ENCODE measurements at regions not wholly inside any gene's neighbourhood (a gene's known extent, or its start where the extent isn't known, plus 50 kb on each side); places are given as distances from the start of the nearest gene placed in this dataset.
A peak's percentile ranks its signal among the peaks of the same experiment; 100 is the strongest.

DNA sequence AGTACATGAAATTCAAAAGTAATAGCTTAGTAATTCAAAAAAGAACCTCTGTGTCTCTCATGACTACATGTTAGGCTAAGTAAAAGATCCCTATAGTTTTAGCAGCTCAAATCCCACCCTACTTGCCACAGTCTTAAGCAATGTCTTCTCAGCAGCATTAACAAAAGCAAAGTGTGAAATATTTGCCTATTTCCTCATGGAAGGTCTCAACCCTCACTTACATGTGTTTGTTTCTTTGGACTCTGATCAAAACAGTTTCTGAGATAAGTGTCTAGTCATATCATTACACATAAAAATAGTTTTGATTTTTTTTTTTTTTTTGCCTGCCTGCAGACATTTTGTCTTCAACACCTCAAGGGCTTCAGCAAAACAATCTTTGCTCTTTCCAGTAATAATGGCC is 310.5 kb downstream of the CETN3 start:
- Mint-ChIP-seq H3K27me3 (ENCODE audit: unreplicated experiment) (no peaks in the 10 kb centered on the region), H3K4me1 (ENCODE audit: unreplicated experiment) (peaks cover 27% of the 10 kb centered on the region), H3K9me3 (ENCODE audit: unreplicated experiment) (peaks cover 8% of the 10 kb centered on the region), H3K36me3 (ENCODE audit: unreplicated experiment) (no peaks in the 10 kb centered on the region), H3K27ac (ENCODE audit: unreplicated experiment) (no peak overlapping the region), H3K4me3 (ENCODE audit: unreplicated experiment) (no peak overlapping the region)
- no peak for DNase-seq (ENCODE audit: extremely low spot score, unreplicated experiment)
- TF ChIP-seq CTCF (IDR thresholded peaks at IDR 0.05): no peak

DNA sequence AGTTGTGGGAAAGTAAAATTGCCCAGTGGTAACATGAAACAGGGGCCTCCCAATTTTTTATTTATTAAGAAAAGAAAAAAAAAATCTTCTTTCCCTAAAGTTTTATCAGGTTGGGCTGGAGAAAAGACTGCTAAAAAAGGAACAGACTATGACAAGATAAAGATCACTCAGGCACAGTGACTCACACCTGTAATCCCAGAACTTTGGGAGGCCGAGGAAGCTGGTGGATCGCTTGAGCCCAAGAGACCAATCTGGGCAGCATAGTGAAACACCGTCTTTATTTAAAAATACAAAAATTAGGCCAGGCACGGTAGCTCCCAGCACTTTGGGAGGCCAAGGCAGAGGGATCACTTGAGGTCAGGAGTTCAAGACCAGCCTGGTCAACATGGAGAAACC is 312.5 kb downstream of the CETN3 start:
- TF ChIP-seq CTCF (IDR thresholded peaks at IDR 0.05): no peak
- H3K4me1 Mint-ChIP-seq (ENCODE audit: unreplicated experiment): peaks cover 48% of the 10 kb centered on the region
- H3K36me3 Mint-ChIP-seq (ENCODE audit: unreplicated experiment): no peaks in the 10 kb centered on the region
- H3K4me3 Mint-ChIP-seq (ENCODE audit: unreplicated experiment): no peak overlapping the region
- no peaks in the 10 kb centered on the region for H3K27me3 Mint-ChIP-seq (ENCODE audit: unreplicated experiment)
- H3K9me3 Mint-ChIP-seq (ENCODE audit: unreplicated experiment): no peaks in the 10 kb centered on the region
- H3K27ac Mint-ChIP-seq (ENCODE audit: unreplicated experiment): no peak overlapping the region
- no peak for DNase-seq (ENCODE audit: extremely low spot score, unreplicated experiment)

GRCh38 chr5:90096415-90097081 is 313.0 kb downstream of the CETN3 start:
- H3K27me3 Mint-ChIP-seq (ENCODE audit: unreplicated experiment): no peaks in the 10 kb centered on the region
- peaks cover 50% of the 10 kb centered on the region for H3K4me1 Mint-ChIP-seq (ENCODE audit: unreplicated experiment)
- peak overlapping the region; percentile 16 for H3K4me3 Mint-ChIP-seq (ENCODE audit: unreplicated experiment)
- H3K36me3 Mint-ChIP-seq (ENCODE audit: unreplicated experiment): no peaks in the 10 kb centered on the region
- no peak for DNase-seq (ENCODE audit: extremely low spot score, unreplicated experiment)
- no peak for TF ChIP-seq CTCF (IDR thresholded peaks at IDR 0.05)
- H3K9me3 Mint-ChIP-seq (ENCODE audit: unreplicated experiment): no peaks in the 10 kb centered on the region
- H3K27ac Mint-ChIP-seq (ENCODE audit: unreplicated experiment): peak overlapping the region; percentile 11

DNA sequence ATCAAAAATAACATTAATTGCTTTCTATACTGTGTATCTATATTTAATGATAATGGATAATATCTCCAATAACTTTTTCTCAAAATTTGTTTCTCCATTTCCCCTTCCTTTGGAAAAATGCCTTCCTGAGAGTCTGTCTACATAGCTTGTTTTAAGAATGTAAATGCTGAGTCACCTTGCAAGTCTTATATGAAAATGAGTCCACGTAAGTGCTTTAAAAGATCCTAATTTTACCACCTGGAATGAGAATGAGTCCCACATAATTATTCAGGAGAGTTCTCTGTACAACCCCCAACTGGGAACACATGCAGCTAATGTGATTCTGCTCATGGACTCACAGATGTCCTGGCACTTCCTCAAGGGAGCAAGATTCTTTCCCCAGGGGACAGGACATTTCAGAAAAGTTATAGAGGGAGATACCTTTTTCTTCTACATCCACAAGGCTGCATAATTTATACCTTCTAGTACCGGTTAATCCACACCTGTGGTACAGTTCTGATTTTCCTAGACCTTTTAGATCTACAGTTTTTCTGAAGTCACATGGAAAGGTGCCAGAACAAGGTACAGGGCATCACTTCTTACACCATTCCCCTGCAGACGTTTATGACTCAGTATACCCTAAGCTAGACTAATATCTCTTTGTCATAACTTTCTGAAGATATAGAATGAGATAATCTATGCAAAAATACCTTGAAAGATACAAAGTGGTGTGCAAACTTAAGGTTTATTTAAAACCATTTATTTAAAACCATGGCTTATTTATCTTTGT is 314.1 kb downstream of the CETN3 start:
- Mint-ChIP-seq H3K27ac (ENCODE audit: unreplicated experiment) (peak overlapping the region; percentile 46), H3K27me3 (ENCODE audit: unreplicated experiment) (no peaks in the 10 kb centered on the region), H3K36me3 (ENCODE audit: unreplicated experiment) (no peaks in the 10 kb centered on the region), H3K4me1 (ENCODE audit: unreplicated experiment) (peaks cover 50% of the 10 kb centered on the region), H3K4me3 (ENCODE audit: unreplicated experiment) (no peak overlapping the region), H3K9me3 (ENCODE audit: unreplicated experiment) (peaks cover under 1% of the 10 kb centered on the region)
- no peak for TF ChIP-seq CTCF (IDR thresholded peaks at IDR 0.05)
- DNase-seq (ENCODE audit: extremely low spot score, unreplicated experiment): no peak

- peak overlapping the region; percentile 69 for H3K27ac Mint-ChIP-seq (ENCODE audit: unreplicated experiment)
Observed at GRCh38 chr5:90093751-90094485, 315.6 kb downstream of the CETN3 start.

More at GRCh38 chr5:90093751-90094485, 315.6 kb downstream of the CETN3 start:
- no peak for TF ChIP-seq CTCF (IDR thresholded peaks at IDR 0.05)
- H3K27me3 Mint-ChIP-seq (ENCODE audit: unreplicated experiment): no peaks in the 10 kb centered on the region
- peaks cover 5% of the 10 kb centered on the region for H3K36me3 Mint-ChIP-seq (ENCODE audit: unreplicated experiment)
- peaks cover 46% of the 10 kb centered on the region for H3K4me1 Mint-ChIP-seq (ENCODE audit: unreplicated experiment)
- no peak overlapping the region for H3K4me3 Mint-ChIP-seq (ENCODE audit: unreplicated experiment)
- DNase-seq (ENCODE audit: extremely low spot score, unreplicated experiment): no peak
- peaks cover 15% of the 10 kb centered on the region for H3K9me3 Mint-ChIP-seq (ENCODE audit: unreplicated experiment)
